Inflammatory macrophage (primary cell): ENCODE measurements at regions not wholly inside any gene's neighbourhood (a gene's known extent, or its start where the extent isn't known, plus 50 kb on each side); places are given as distances from the start of the nearest gene placed in this dataset.

Experiments used
- DNase-seq, 2 donors: peaks; one replicate each; pipeline ENCODE4 v3.0.0-alpha.2; 2020 to 2022

DNA sequence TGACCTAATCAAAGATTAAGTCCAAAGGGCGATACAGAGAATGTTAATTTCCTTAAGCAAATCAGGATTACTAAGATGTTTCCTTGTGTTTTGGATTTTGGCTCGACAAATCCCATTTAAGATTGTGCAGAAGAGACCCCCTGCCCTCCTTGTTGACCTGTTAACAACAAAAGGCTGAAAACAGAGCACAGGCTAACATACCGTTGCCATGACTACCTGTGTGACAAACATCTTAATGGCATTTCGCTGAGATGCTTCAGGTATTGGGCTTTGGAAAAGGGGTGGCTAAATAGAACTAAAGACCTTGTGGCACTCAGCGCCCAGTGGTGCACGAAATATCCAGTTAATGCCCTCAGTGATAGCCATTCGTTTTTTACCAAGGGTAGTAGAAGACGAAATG lies 1532.3 kb upstream of the TMEM132C start:
- DNase-seq = no peak

DNA sequence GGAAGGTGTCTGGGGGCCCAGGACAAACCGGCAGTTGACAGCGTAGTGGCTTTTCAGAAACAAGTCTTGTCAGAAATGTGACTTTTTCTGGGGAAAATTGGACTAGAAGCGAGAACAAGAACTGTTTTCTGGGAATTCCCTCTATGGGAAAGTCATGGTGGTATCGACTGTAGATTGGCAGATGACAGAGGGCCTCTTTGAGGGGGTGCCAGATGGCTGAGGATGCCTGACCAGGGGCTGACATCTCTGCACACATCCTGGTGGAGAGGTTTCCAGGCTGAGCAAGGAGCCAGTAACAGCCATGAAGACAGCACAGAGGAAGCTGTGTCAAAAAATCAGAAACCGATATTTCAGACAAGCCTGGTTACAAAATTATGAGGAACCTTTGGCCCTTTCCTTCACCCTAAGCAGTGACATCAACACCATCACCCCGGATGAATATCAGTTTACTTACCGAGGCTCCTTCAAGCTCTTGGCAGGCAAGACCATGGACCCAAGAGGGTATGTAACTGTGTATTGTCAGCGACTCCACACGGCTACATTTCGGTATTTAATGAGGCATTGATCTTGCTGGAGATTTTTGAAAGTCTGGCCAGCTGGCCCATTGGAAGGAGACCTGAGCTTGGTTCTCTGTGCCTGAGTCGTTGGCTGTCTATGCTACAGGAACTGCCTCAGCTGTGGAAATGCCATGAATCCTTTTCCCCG lies 1525.3 kb upstream of the TMEM132C start:
- no peak for DNase-seq

- no peak for DNase-seq
Measured at GRCh38 chr12:126742241-126742641, 1524.7 kb upstream of the TMEM132C start.

- DNase-seq = peak; percentile 29 to 38
Measured at GRCh38 chr12:126747530-126748149, 1519.3 kb upstream of the TMEM132C start.

DNA sequence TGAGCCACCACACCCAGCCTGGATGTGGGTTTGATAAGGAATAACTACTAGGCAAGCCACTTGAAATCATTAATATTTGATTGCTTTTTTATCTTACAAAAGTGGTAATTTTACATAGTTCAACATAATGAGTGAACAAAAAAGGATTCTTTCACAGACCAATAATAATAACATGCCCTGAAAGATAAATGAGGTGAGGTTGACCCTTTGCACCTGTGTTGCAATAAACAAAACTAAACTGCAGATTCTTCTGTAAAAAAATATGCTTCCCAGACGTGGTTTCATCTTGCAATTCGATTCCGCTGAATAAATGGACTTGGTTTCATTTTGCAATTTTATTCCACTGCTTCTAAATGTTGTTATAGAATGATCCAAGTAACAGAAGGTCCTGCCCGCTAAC lies 1514.9 kb upstream of the TMEM132C start:
- DNase-seq = no peak

DNA sequence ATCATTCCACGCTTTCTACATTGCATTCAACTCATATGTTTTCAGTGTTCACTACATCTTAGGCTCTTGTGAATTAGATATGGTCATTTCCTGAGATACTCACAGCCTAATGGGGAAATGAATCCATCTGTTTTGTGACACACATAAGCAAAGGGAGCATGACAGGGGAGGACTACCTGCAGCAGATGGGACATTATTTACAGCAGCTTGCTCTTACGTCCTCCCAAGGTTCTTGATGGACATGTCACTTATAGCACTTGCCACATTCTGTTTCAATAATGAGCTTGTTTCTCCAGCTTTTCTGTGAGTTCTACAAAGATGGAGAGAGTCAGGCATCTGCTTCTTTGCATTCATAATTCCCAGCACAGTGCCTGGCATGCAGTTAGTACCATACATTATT lies 1509.6 kb upstream of the TMEM132C start:
- no peak for DNase-seq

GRCh38 chr12:126760092-126760491 lies 1506.9 kb upstream of the TMEM132C start:
- DNase-seq = no peak

DNA sequence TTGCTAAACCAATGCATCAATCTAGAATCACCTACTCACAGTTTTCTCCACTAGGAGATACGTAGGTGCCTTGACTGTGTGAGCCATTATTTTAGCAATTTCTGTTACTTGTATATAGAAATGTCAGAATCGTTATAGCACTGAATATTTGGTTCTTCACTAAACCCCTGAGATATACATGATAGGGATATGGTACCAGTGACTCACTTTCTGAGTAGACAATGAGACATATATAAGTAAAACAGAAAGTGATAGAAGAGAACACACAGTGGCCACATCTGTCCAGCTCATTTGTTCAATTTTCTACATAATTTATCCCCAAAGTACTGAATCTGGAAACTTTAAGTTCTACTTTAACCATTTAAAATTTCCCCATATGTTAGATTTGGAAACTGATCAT lies 1505.5 kb upstream of the TMEM132C start:
- DNase-seq = no peak

GRCh38 chr12:126762150-126762549 lies 1504.8 kb upstream of the TMEM132C start:
- DNase-seq = peak in 1 of 2 donors; percentile 0

- DNase-seq = no peak
Measured at GRCh38 chr12:126763359-126763758, 1503.6 kb upstream of the TMEM132C start.

DNA sequence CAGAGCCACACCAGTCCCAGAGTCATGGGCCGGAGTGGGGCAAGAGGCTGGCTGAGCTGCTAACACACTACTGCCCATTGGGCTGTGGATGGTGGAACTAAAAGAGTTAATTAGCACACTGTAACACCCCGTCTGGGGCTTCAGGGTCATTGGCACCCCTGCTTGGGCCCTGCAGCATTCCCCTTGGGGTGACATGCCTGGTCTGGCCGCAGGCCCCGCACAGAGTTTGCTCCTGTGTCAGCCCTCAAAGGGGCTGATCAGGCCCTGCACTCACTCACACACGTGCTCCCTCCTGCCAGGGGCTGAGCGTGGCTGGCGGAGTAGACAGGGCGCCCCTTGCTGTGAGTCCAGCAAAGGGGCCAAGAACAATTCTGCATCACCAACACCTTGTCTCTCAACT lies 1499.6 kb upstream of the TMEM132C start:
- DNase-seq = no peak

GRCh38 chr12:126768517-126768916 lies 1498.5 kb upstream of the TMEM132C start:
- no peak for DNase-seq

GRCh38 chr12:126770188-126770587 lies 1496.8 kb upstream of the TMEM132C start:
- no peak for DNase-seq

GRCh38 chr12:126772171-126772864 lies 1494.7 kb upstream of the TMEM132C start:
- peak; percentile 24 to 29 for DNase-seq

DNA sequence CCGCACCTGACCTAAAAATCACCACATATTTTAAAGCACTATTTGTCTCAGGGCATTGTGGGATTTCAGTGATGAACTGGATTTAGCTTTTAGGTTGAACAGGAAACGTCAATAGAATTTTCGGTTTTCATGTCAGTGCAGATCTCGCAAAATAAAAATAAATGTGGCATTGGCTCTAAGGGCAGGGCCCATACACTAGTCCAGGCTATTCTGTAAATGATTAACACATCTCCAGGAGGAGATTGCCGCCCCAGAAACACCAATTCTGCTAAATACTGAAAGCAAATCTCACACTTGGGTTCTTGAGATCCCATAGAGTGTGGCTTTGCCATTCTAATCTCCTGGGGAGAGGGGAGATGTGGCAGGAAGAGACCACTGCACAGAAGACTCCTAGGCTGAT lies 1494.0 kb upstream of the TMEM132C start:
- DNase-seq = no peak

GRCh38 chr12:126773491-126773890 lies 1493.5 kb upstream of the TMEM132C start:
- DNase-seq = no peak

- no peak for DNase-seq
Measured at GRCh38 chr12:126776026-126776655, 1490.8 kb upstream of the TMEM132C start.

- DNase-seq = no peak
Measured at GRCh38 chr12:126780343-126780742, 1486.6 kb upstream of the TMEM132C start.

DNA sequence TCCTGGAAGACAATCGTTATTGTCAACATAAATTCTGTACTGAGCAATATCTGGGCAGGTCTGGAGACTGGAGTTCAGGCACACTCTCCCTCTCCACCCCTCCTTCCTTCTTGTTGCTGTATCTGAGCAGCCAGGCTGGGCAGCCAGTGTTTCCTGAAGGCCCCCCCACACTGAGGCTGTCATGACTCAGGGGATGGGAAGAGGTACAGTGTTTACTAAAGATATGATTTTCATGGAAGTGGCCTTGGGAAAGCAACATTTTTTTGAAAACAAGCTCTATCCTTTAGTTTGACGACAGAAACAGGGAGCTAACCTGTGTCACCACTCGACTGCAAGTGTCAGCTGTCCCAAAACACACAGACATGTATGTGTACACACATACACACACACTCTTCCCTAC lies 1485.4 kb upstream of the TMEM132C start:
- DNase-seq = no peak

- no peak for DNase-seq
Measured at GRCh38 chr12:126782083-126782482, 1484.9 kb upstream of the TMEM132C start.

- DNase-seq = peak; percentile 5 to 39
Measured at GRCh38 chr12:126784328-126784921, 1482.5 kb upstream of the TMEM132C start.

GRCh38 chr12:126789963-126790362 lies 1477.0 kb upstream of the TMEM132C start:
- no peak for DNase-seq

DNA sequence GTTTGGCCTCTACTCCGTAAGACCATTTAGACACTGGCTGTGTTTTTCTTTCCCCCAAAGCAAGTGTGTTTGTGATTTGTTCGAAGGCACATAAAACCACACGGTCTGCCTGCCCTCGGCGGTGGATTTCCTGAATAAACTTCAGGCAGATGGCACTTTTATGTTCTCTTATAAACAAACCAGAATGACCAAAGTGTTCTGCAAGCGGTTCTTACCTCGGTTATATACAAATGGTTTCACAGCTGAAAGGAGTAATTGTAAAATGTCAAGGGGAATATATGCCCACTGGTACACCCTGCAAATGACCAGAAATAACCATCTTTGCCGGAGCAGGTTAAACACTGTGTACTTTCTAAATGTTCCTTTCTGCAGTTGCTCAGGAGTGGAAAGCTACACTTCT lies 1475.8 kb upstream of the TMEM132C start:
- DNase-seq = no peak
